ENCODE measurements at regions not wholly inside any gene's neighbourhood (a gene's known extent, or its start where the extent isn't known, plus 50 kb on each side); places are given as distances from the start of the nearest gene placed in this dataset.

DNA sequence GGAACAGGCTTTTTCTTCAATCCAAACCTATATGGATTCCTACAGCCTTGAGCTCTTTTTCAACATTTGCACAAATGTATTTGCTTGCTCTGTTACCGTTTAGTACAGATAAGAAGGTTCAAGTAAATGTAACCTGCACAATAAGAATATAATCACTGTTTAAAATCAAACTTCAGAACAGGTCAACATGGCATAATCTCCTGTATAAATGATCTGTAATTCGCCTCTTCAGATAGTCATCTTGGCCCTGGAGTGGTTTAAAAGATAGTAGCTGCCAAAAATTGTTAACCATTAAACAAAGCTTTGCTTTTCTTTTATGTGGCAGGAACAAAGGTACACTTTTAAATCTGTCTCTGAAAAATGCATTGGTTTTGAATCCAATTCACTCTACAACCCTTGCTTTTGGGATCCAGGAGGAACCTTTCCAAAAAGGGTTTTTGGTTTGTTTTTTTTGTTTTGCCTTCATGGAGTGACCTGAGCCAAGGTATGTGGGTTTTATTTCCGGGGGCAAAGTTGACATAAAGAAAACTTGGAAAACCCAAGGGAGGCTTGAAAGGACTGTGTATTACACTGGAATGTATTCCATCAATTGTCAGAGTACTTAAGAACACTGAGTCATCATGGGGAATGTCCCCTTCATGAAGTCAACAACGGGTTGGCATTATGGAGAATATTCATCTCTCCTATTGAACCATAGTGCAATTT, 210.4 kb upstream of the HCCS start:
- ChIA-PET SMC1A (ENCODE audit: uncharacterized antibody, unreplicated experiment) (no interaction called here), CTCF (no interaction called here), RAD21 (ENCODE audit: unreplicated experiment) (interaction anchor here (0.6 kb wide), 1 partner anchor 51 kb away, joined by 3 read pairs; no protein-coding TSS in a partner anchor), POLR2A (no interaction called here)
- H3K27me3 ChIP-seq (replicated peaks in 1 of 2; ENCODE audit: control insufficient read depth in 2 of 2, insufficient read depth in 2 of 2, low read length in 1 of 2) = no peaks in the 10 kb centered on the region
- TF ChIP-seq KDM1A (IDR thresholded peaks at IDR 0.05; ENCODE audit: borderline replicate concordance) (no peak), NKRF (conservative IDR thresholded peaks at IDR 0.05) (no peak), SIX5 (IDR thresholded peaks at IDR 0.05; ENCODE audit: low read depth, low read length, severe bottlenecking) (no peak), EP300 (IDR thresholded peaks at IDR 0.05; ENCODE audit: borderline replicate concordance in 1 of 2, control insufficient read depth in 1 of 2, low read depth in 2 of 2, low read length in 2 of 2) (no peak)
- TF ChIP-seq, protein P1, sequence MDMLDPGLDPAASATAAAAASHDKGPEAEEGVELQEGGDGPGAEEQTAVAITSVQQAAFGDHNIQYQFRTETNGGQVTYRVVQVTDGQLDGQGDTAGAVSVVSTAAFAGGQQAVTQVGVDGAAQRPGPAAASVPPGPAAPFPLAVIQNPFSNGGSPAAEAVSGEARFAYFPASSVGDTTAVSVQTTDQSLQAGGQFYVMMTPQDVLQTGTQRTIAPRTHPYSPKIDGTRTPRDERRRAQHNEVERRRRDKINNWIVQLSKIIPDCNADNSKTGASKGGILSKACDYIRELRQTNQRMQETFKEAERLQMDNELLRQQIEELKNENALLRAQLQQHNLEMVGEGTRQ (IDR thresholded peaks at IDR 0.05; ENCODE audit: borderline replicate concordance, low read depth, low read length) = no peak
- intact Hi-C loops (cut with micrococcal nuclease; ENCODE audit: unreplicated experiment) = no loop called here
- no peaks in the 10 kb centered on the region for H3K9me3 ChIP-seq (replicated peaks; ENCODE audit: control insufficient read depth, insufficient read depth, low read length)
- H3K9ac ChIP-seq (ENCODE audit: control insufficient read depth, insufficient read depth, low read length) = no peak overlapping the region
- H2AFZ ChIP-seq (ENCODE audit: control insufficient read depth, low read depth, low read length) = no peak overlapping the region
- no peak for DNase-seq (ENCODE audit: low read depth, low spot score)
- in situ Hi-C loops (cut with MboI) = no loop called here
- WGBS (ENCODE audit: insufficient coverage, insufficient replicate concordance, low lambda C conversion rate, missing lambda C conversion rate) = 13% methylated on average over 4 of the region's 4 CpGs
- no peak overlapping the region for H3K4me3 ChIP-seq
- no peaks in the 10 kb centered on the region for H3K36me3 ChIP-seq (ENCODE audit: control insufficient read depth in 2 of 2, insufficient read depth in 2 of 2, low read length in 1 of 2)
- H3K27ac ChIP-seq (ENCODE audit: control insufficient read depth, insufficient read depth) = no peak overlapping the region
- no peaks in the 10 kb centered on the region for H3K79me2 ChIP-seq (ENCODE audit: control insufficient read depth, insufficient read depth, low read length)
- no TSS peak for BruUV-seq (replicated peaks)
- no peak for ATAC-seq
- no peak for FAIRE-seq
- no peaks in the 10 kb centered on the region for H4K20me1 ChIP-seq (ENCODE audit: control insufficient read depth, insufficient read depth)
- H3K4me2 ChIP-seq (ENCODE audit: control insufficient read depth, insufficient read depth) = no peak overlapping the region
- H3K4me1 ChIP-seq (ENCODE audit: control insufficient read depth, insufficient read depth, low read length) = no peaks in the 10 kb centered on the region
